ENCODE measurements at regions not wholly inside any gene's neighbourhood (a gene's known extent, or its start where the extent isn't known, plus 50 kb on each side); places are given as distances from the start of the nearest gene placed in this dataset.

- peak in 34 of 58 donors; percentile 5 to 88 (median 29) for DNase-seq
These were observed 89.2 kb upstream of the GPM6B start for GRCh38 chrX:13906093-13906492.

- DNase-seq, result peak in 1 of 58 donors; percentile 30
These were observed 86.5 kb upstream of the GPM6B start for GRCh38 chrX:13903405-13903804.

GRCh38 chrX:13902406-13902805 is 85.5 kb upstream of the GPM6B start:
- no peak for DNase-seq

GRCh38 chrX:13901354-13901753 is 84.5 kb upstream of the GPM6B start:
- DNase-seq, result peak in 1 of 58 donors; percentile 19

GRCh38 chrX:13900351-13900750 is 83.5 kb upstream of the GPM6B start:
- DNase-seq, result no peak

GRCh38 chrX:13899607-13900006 is 82.7 kb upstream of the GPM6B start:
- DNase-seq, result peak in 16 of 58 donors; percentile 0 to 50 (median 10)

GRCh38 chrX:13898603-13899002 is 81.7 kb upstream of the GPM6B start:
- no peak for DNase-seq

GRCh38 chrX:13898083-13898482 is 81.2 kb upstream of the GPM6B start:
- DNase-seq, result peak in 18 of 58 donors; percentile 2 to 45 (median 21)

GRCh38 chrX:13897566-13897965 is 80.7 kb upstream of the GPM6B start:
- peak in 1 of 58 donors; percentile 20 for DNase-seq

GRCh38 chrX:13894888-13895565 is 78.1 kb upstream of the GPM6B start:
- DNase-seq, result no peak

GRCh38 chrX:13893826-13894225 is 76.9 kb upstream of the GPM6B start:
- DNase-seq, result no peak

GRCh38 chrX:13892856-13893255 is 76.0 kb upstream of the GPM6B start:
- no peak for DNase-seq

GRCh38 chrX:13891377-13892140 is 74.7 kb upstream of the GPM6B start:
- peak in 45 of 58 donors; percentile 1 to 88 (median 37) for DNase-seq

- no peak for DNase-seq
These were observed 73.9 kb upstream of the GPM6B start for GRCh38 chrX:13890806-13891205.

- DNase-seq, result peak in 38 of 58 donors; percentile 1 to 85 (median 26)
These were observed 71.4 kb upstream of the GPM6B start for GRCh38 chrX:13888284-13888683.

GRCh38 chrX:13885591-13885990 is 68.7 kb upstream of the GPM6B start:
- DNase-seq, result no peak

- peak in 4 of 58 donors; percentile 4 to 16 (median 12) for DNase-seq
These were observed 59.8 kb upstream of the GPM6B start for GRCh38 chrX:13876652-13877051.

- no peak for DNase-seq
These were observed 58.7 kb upstream of the GPM6B start for GRCh38 chrX:13875572-13875971.

GRCh38 chrX:13868591-13868990 is 51.7 kb upstream of the GPM6B start:
- DNase-seq, result no peak
